OCI-LY1 (cell line): ENCODE measurements at regions not wholly inside any gene's neighbourhood (a gene's known extent, or its start where the extent isn't known, plus 50 kb on each side); places are given as distances from the start of the nearest gene placed in this dataset.
"Not testable (repeated sequence)": the region's sequence is repeated elsewhere in the genome, so short reads cannot be mapped to it uniquely, and the experiment has no call there.

Source experiments
- H2AFZ ChIP-seq: fragments of 200-600 bp; sonication (generic), shearing (Covaris generic); 2 replicates; pipeline ENCODE4 v1.6.0; 2014; ENCODE audit warnings: antibody characterized with exemption, mild to moderate bottlenecking, low read length
- H3F3A ChIP-seq: fragments of 200-600 bp; sonication (generic), shearing (Covaris generic); 2 replicates; pipeline ENCODE4 v1.6.0; 2014; ENCODE audit warnings: mild to moderate bottlenecking, antibody characterized with exemption, low read length, moderate library complexity; ENCODE audit not compliant: insufficient read depth
- H3K27ac ChIP-seq: fragments of 200-600 bp; sonication (generic); 2 replicates; pipeline ENCODE4 v1.5.1; 2014; ENCODE audit warnings: low read length, mixed run types, mild to moderate bottlenecking, low read depth; ENCODE audit not compliant: poor library complexity, severe bottlenecking
- H3K27me3 ChIP-seq: fragments of 200-600 bp; sonication (generic); 2 replicates; pipeline ENCODE4 v1.6.0; 2014; ENCODE audit warnings: antibody characterized with exemption, mild to moderate bottlenecking, low read length, moderate library complexity; ENCODE audit not compliant: insufficient read depth
- H3K36me3 ChIP-seq: fragments of 200-600 bp; sonication (generic); 2 replicates; pipeline ENCODE4 v1.6.1; 2014; ENCODE audit warnings: mild to moderate bottlenecking, antibody characterized with exemption, low read length, moderate library complexity, mixed read lengths; ENCODE audit not compliant: insufficient read depth
- H3K4me1 ChIP-seq: fragments of 200-600 bp; sonication (generic); 2 replicates; pipeline ENCODE4 v1.5.1; 2014; ENCODE audit warnings: mild to moderate bottlenecking, low read length, moderate library complexity; ENCODE audit not compliant: insufficient read depth, severe bottlenecking
- H3K4me2 ChIP-seq: fragments of 200-600 bp; sonication (generic), shearing (Covaris generic); 2 replicates; pipeline ENCODE4 v1.6.1; 2014; ENCODE audit warnings: low read length
- H3K4me3 ChIP-seq: fragments of 200-600 bp; sonication (generic); 2 replicates; pipeline ENCODE4 v1.5.1; 2014; ENCODE audit warnings: low read length, low read depth, mild to moderate bottlenecking, mixed read lengths; ENCODE audit not compliant: poor library complexity, severe bottlenecking
- H3K79me2 ChIP-seq: fragments of 200-600 bp; shearing (Covaris generic); 2 replicates; pipeline ENCODE4 v1.6.1; 2016; ENCODE audit warnings: mixed run types, low read length, mixed read lengths; ENCODE audit not compliant: insufficient read depth
- H3K9ac ChIP-seq: fragments of 200-600 bp; sonication (generic), shearing (Covaris generic); 2 replicates; pipeline ENCODE4 v1.6.1; 2014; ENCODE audit warnings: mild to moderate bottlenecking, low read length, mixed read lengths
- H3K9me2 ChIP-seq: fragments of 200-600 bp; sonication (generic), shearing (Covaris generic); 2 replicates; pipeline ENCODE4 v1.6.1; 2014; ENCODE audit warnings: low read depth, mild to moderate bottlenecking, low read length, mixed read lengths
- H3K9me3 ChIP-seq: fragments of 200-600 bp; shearing (Covaris generic); 2 replicates; pipeline ENCODE4 v1.6.1; 2014; ENCODE audit warnings: low read length, mixed read lengths
- H4K20me1 ChIP-seq: fragments of 200-600 bp; sonication (generic), shearing (Covaris generic); 2 replicates; pipeline ENCODE4 v1.6.0; 2016; ENCODE audit warnings: mild to moderate bottlenecking, low read length; ENCODE audit not compliant: insufficient read depth
- EZH2 ChIP-seq: fragments of 200-600 bp; sonication (generic), shearing (Covaris generic); IDR thresholded peaks from 2 replicates; pipeline ENCODE4 v1.8.0; 2017; ENCODE audit warnings: borderline replicate concordance, mixed run types, mild to moderate bottlenecking, antibody characterized with exemption, low read length, moderate library complexity, mixed read lengths
- TF ChIP-seq, protein P1 (sequence below): fragments of 200-600 bp; sonication (generic), shearing (Covaris generic); IDR thresholded peaks from 2 replicates; pipeline ENCODE4 v1.5.1; 2017; ENCODE audit warnings: mild to moderate bottlenecking, antibody characterized with exemption, low read length, moderate library complexity, mixed read lengths

DNA sequence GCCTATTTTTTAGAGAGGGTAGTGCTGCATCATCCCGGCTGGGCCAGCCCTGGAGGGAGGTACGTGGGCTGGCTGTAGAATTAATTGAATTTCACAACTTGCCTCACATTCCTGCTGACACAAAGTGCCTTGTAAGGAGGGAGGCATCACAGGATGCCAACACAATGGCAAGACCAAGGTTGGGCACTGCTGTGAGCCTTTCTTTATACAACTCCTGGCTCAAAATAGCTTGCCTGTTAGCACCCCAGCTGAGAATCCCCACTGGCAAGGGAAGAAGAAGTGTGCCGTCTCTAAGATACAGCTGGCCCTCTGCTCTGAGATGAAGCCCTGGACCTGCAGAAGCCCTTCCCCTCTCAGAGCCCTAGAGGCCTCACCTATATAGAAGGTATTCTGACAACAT is 873.9 kb downstream of the GRID1 start:
- Histone ChIP-seq H3K27ac (no peak overlapping the region), H3K4me1 (no peaks in the 10 kb centered on the region), H3K36me3 (no peaks in the 10 kb centered on the region), H4K20me1 (no peaks in the 10 kb centered on the region), H3K9me3 (no peaks in the 10 kb centered on the region), H3K4me2 (no peak overlapping the region), H3K9ac (no peak overlapping the region), H3F3A (no peaks in the 10 kb centered on the region), H3K4me3 (no peak overlapping the region), H3K27me3 (no peaks in the 10 kb centered on the region), H2AFZ (no peak overlapping the region), H3K79me2 (no peaks in the 10 kb centered on the region), H3K9me2 (no peaks in the 10 kb centered on the region; the same call in 1 of the 2 replicates)
- TF ChIP-seq, protein P1, sequence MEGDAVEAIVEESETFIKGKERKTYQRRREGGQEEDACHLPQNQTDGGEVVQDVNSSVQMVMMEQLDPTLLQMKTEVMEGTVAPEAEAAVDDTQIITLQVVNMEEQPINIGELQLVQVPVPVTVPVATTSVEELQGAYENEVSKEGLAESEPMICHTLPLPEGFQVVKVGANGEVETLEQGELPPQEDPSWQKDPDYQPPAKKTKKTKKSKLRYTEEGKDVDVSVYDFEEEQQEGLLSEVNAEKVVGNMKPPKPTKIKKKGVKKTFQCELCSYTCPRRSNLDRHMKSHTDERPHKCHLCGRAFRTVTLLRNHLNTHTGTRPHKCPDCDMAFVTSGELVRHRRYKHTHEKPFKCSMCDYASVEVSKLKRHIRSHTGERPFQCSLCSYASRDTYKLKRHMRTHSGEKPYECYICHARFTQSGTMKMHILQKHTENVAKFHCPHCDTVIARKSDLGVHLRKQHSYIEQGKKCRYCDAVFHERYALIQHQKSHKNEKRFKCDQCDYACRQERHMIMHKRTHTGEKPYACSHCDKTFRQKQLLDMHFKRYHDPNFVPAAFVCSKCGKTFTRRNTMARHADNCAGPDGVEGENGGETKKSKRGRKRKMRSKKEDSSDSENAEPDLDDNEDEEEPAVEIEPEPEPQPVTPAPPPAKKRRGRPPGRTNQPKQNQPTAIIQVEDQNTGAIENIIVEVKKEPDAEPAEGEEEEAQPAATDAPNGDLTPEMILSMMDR, result no peak
- no peak for TF ChIP-seq EZH2

DNA sequence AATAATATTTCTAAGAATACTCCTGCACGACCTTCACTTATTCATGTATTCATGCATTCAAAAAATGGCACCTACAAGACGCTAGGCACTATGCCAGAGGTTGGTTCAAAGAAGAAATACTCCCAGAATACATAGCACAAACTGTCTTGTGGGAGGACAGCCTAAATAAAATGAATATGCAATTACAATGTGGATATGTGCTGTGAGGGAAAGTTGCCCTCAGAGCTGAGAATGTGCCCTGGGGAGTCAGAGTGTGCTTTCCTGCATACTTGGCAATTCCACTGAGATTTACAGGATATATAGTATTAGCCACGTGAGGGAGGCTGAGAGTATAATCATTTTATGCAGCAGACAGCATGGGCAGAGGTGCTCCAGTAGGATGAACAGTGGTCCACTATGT is 872.9 kb downstream of the GRID1 start:
- Histone ChIP-seq H3K79me2 (no peaks in the 10 kb centered on the region), H3K27me3 (no peaks in the 10 kb centered on the region), H3K4me1 (no peaks in the 10 kb centered on the region), H3K9me2 (no peaks in the 10 kb centered on the region), H3K36me3 (no peaks in the 10 kb centered on the region), H4K20me1 (no peaks in the 10 kb centered on the region), H3K9ac (no peak overlapping the region), H3K9me3 (no peaks in the 10 kb centered on the region), H2AFZ (no peak overlapping the region), H3K4me2 (no peak overlapping the region), H3K27ac (no peak overlapping the region), H3K4me3 (no peak overlapping the region), H3F3A (no peaks in the 10 kb centered on the region)
- TF ChIP-seq, protein P1, result no peak
- TF ChIP-seq EZH2, result no peak

DNA sequence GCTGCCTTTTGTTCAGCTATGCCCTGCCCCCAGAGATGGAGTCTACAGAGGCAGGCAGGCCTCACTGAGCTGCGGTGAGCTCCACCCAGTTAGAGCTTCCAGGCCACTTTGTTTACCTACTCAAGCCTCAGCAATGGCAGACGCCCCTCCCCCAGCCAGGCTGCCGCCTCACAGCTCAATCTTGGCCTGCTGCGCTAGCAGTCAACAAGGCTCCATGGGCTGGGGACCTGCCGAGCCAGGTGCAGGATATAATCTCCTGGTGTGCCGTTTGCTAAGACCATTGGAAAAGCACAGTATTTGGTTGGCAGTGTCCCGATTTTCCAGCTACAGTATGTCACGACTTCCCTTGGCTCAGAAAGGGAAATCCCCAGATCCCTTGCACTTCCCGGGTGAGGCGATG is 862.0 kb downstream of the GRID1 start:
- not testable (repeated sequence) for H4K20me1 ChIP-seq, H3K9me3 ChIP-seq, H3K4me2 ChIP-seq, H3K79me2 ChIP-seq, H3K9ac ChIP-seq, H3F3A ChIP-seq, H3K4me3 ChIP-seq, H2AFZ ChIP-seq, H3K36me3 ChIP-seq, H3K4me1 ChIP-seq, H3K27ac ChIP-seq, H3K9me2 ChIP-seq, H3K27me3 ChIP-seq

DNA sequence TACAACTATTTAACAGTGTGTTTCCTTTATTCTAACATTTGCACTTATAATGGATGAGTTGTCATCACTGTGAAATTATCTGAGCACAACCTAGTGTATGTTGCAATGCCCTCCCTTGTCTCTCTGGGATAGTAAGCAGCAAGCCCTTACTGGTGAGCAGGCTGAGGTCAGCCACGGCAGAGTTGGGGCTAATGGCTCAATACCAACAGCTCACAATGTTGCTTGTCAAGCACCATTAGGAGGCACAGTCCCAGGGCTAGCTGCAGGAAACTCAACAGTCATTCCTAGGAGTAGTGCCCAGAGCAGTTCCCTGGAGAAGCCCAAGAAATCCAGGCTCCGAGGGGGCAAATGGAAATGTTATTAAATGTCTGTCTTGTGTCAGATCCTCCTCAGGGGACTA is 858.4 kb downstream of the GRID1 start:
- Histone ChIP-seq H4K20me1 (no peaks in the 10 kb centered on the region), H3K9ac (no peak overlapping the region), H3K9me2 (no peaks in the 10 kb centered on the region), H2AFZ (no peak overlapping the region), H3K9me3 (no peaks in the 10 kb centered on the region), H3F3A (no peaks in the 10 kb centered on the region), H3K4me3 (no peak overlapping the region), H3K27me3 (no peaks in the 10 kb centered on the region), H3K4me2 (no peak overlapping the region), H3K4me1 (no peaks in the 10 kb centered on the region), H3K36me3 (no peaks in the 10 kb centered on the region), H3K27ac (no peak overlapping the region), H3K79me2 (no peaks in the 10 kb centered on the region)
- TF ChIP-seq EZH2, result no peak
- TF ChIP-seq, protein P1, result no peak
